ENCODE measurements at regions not wholly inside any gene's neighbourhood (a gene's known extent, or its start where the extent isn't known, plus 50 kb on each side); places are given as distances from the start of the nearest gene placed in this dataset.
"Not testable (repeated sequence)": the region's sequence is repeated elsewhere in the genome, so short reads cannot be mapped to it uniquely, and the experiment has no call there.

DNA sequence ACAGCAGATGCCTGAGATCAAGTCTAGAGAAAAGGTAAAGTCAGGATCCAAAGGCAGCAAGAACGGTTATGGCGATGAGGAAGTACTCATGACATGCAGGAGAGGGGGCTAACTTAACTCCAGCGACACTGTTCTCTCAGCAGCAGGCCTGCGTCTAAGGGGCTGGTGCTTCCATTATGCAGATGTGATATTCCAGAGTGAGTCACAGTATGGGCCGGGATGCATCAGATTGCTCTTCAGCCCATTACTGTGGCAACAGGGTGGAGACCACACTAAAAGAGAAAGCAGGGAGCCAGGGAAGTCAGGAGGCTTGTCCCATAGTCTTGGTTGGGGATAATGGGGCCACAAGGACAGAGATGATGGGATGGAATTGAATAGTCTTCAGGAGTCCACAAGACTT is 151.8 kb upstream of the NTF3 start:
- ChIA-PET CTCF (no interaction called here), POLR2A (ENCODE audit: low non-redundant PET) (no interaction called here)
- no peak for DNase-seq (ENCODE audit: low spot score)
- TF ChIP-seq, protein P1, sequence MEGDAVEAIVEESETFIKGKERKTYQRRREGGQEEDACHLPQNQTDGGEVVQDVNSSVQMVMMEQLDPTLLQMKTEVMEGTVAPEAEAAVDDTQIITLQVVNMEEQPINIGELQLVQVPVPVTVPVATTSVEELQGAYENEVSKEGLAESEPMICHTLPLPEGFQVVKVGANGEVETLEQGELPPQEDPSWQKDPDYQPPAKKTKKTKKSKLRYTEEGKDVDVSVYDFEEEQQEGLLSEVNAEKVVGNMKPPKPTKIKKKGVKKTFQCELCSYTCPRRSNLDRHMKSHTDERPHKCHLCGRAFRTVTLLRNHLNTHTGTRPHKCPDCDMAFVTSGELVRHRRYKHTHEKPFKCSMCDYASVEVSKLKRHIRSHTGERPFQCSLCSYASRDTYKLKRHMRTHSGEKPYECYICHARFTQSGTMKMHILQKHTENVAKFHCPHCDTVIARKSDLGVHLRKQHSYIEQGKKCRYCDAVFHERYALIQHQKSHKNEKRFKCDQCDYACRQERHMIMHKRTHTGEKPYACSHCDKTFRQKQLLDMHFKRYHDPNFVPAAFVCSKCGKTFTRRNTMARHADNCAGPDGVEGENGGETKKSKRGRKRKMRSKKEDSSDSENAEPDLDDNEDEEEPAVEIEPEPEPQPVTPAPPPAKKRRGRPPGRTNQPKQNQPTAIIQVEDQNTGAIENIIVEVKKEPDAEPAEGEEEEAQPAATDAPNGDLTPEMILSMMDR (conservative IDR thresholded peaks at IDR 0.05; ENCODE audit: low read depth), result no peak
- no peak overlapping the region for H3K27ac ChIP-seq

DNA sequence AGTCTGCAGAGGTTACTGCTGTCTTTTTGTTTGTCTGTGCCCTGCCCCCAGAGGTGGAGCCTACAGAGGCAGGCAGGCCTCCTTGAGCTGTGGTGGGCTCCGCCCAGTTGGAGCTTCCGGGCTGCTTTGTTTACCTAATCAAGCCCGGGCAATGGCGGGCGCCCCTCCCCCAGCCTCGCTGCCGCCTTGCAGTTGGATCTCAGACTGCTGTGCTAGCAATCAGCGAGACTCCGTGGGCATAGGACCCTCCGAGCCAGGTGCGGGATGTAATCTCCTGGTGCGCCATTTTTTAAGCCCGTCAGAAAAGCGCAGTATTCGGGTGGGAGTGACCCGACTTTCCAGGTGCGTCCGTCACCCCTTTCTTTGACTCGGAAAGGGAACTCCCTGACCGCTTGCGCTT is 141.5 kb upstream of the NTF3 start:
- POLR2A ChIA-PET (ENCODE audit: low non-redundant PET); DNase-seq (ENCODE audit: low spot score); H3K27ac ChIP-seq; CTCF ChIA-PET: not testable (repeated sequence)

- TF ChIP-seq, protein P1 (conservative IDR thresholded peaks at IDR 0.05; ENCODE audit: low read depth), result no peak
- CTCF ChIA-PET, result no interaction called here
- no peak overlapping the region for H3K27ac ChIP-seq
- POLR2A ChIA-PET (ENCODE audit: low non-redundant PET), result no interaction called here
- no peak for DNase-seq (ENCODE audit: low spot score)
Observed at GRCh38 chr12:5292651-5293050, 139.3 kb upstream of the NTF3 start.

GRCh38 chr12:5293773-5294172 is 138.1 kb upstream of the NTF3 start:
- POLR2A ChIA-PET (ENCODE audit: low non-redundant PET), result no interaction called here
- TF ChIP-seq, protein P1 (conservative IDR thresholded peaks at IDR 0.05; ENCODE audit: low read depth), result no peak
- no peak for DNase-seq (ENCODE audit: low spot score)
- CTCF ChIA-PET, result no interaction called here
- H3K27ac ChIP-seq, result no peak overlapping the region

- no peak for DNase-seq (ENCODE audit: low spot score)
- TF ChIP-seq, protein P1 (conservative IDR thresholded peaks at IDR 0.05; ENCODE audit: low read depth), result no peak
- no peak overlapping the region for H3K27ac ChIP-seq
- CTCF ChIA-PET, result no interaction called here
- POLR2A ChIA-PET (ENCODE audit: low non-redundant PET), result no interaction called here
Observed at GRCh38 chr12:5294274-5295070, 137.4 kb upstream of the NTF3 start.

- ChIA-PET CTCF (no interaction called here), POLR2A (ENCODE audit: low non-redundant PET) (no interaction called here)
Observed at GRCh38 chr12:5295151-5295550, 136.8 kb upstream of the NTF3 start.

DNA sequence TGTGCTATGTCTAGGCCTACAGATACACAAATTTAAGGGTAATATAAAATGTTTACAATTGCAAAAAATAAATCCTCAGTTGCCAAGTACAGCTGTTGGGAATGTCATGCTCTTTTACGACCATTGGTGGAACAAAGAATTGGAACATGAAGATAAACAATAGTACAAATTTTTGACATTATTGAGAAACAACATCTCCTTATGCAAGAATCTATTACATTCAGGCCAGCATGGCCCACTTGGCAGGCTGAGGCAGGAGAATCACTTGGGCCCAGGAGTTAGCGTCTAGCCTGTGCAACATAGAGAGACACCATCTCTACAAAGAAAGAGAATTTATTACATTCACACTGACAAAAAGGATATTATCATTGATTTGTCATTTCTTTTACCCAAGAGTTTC is 135.9 kb upstream of the NTF3 start:
- no peak overlapping the region for H3K27ac ChIP-seq
- TF ChIP-seq, protein P1 (conservative IDR thresholded peaks at IDR 0.05; ENCODE audit: low read depth), result no peak
- ChIA-PET CTCF (no interaction called here), POLR2A (ENCODE audit: low non-redundant PET) (no interaction called here)
- no peak for DNase-seq (ENCODE audit: low spot score)

More at GRCh38 chr12:5295151-5295550, 136.8 kb upstream of the NTF3 start:
- TF ChIP-seq, protein P1 (conservative IDR thresholded peaks at IDR 0.05; ENCODE audit: low read depth), result no peak
- H3K27ac ChIP-seq, result no peak overlapping the region
- DNase-seq (ENCODE audit: low spot score), result peak; percentile 13
